ENCODE measurements at regions not wholly inside any gene's neighbourhood (a gene's known extent, or its start where the extent isn't known, plus 50 kb on each side); places are given as distances from the start of the nearest gene placed in this dataset.

DNA sequence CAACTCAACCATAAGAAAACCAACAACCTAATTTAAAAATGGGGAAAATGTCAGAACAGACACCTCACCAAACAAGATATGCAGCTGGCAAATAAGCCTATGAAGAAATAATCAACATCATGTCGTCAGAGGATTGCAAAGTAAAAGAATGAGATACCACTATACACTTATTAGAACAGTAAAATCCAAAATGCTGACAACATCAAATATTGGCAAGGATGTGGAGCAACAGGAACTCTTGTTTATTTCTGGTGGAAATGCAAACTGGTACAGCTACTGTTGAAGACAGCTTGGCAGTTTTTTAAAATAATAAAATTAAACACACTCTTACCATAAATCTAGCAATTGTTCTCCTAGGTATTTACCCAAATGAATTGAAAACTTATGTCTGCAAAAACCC is 140.7 kb upstream of the B3GAT1 start:
- in situ Hi-C loops (cut with HindIII; ENCODE audit: low pct_unique_long_range_greater_than_20kb, low sequenced_read_pairs): no loop called here
- intact Hi-C loops (cut with micrococcal nuclease; ENCODE audit: unreplicated experiment): no loop called here
- TF ChIP-seq, protein P1, sequence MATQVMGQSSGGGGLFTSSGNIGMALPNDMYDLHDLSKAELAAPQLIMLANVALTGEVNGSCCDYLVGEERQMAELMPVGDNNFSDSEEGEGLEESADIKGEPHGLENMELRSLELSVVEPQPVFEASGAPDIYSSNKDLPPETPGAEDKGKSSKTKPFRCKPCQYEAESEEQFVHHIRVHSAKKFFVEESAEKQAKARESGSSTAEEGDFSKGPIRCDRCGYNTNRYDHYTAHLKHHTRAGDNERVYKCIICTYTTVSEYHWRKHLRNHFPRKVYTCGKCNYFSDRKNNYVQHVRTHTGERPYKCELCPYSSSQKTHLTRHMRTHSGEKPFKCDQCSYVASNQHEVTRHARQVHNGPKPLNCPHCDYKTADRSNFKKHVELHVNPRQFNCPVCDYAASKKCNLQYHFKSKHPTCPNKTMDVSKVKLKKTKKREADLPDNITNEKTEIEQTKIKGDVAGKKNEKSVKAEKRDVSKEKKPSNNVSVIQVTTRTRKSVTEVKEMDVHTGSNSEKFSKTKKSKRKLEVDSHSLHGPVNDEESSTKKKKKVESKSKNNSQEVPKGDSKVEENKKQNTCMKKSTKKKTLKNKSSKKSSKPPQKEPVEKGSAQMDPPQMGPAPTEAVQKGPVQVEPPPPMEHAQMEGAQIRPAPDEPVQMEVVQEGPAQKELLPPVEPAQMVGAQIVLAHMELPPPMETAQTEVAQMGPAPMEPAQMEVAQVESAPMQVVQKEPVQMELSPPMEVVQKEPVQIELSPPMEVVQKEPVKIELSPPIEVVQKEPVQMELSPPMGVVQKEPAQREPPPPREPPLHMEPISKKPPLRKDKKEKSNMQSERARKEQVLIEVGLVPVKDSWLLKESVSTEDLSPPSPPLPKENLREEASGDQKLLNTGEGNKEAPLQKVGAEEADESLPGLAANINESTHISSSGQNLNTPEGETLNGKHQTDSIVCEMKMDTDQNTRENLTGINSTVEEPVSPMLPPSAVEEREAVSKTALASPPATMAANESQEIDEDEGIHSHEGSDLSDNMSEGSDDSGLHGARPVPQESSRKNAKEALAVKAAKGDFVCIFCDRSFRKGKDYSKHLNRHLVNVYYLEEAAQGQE (IDR thresholded peaks at IDR 0.05; ENCODE audit: insufficient read depth in 1 of 2, low read depth in 2 of 2, low read length in 1 of 2): no peak
- TF ChIP-seq SIN3A (IDR thresholded peaks at IDR 0.05; ENCODE audit: borderline replicate concordance, insufficient read depth, low read depth, low read length): no peak
- no peak for TF ChIP-seq POLR2AphosphoS5 (IDR thresholded peaks at IDR 0.05; ENCODE audit: low read depth, low read length)
- no peak for TF ChIP-seq CTCF (IDR thresholded peaks at IDR 0.05)
- no peak for TF ChIP-seq TCF7L2 (IDR thresholded peaks at IDR 0.05; ENCODE audit: low read depth, low read length)
- POLR2A ChIA-PET: no interaction called here
- Histone ChIP-seq H3K9me3 (ENCODE audit: control insufficient read depth, insufficient read depth, low read depth, low read length) (no peaks in the 10 kb centered on the region), H3K27me3 (ENCODE audit: control insufficient read depth, insufficient read depth, low read length) (peaks cover 9% of the 10 kb centered on the region), H3K4me1 (ENCODE audit: control insufficient read depth, insufficient read depth, low read length) (no peaks in the 10 kb centered on the region), H3K36me3 (ENCODE audit: control insufficient read depth, insufficient read depth, low read length) (no peaks in the 10 kb centered on the region), H3K27ac (ENCODE audit: low read length) (no peak overlapping the region), H3K4me3 (ENCODE audit: low read depth in 2 of 2, low read length in 2 of 2) (no peak overlapping the region)
- no TSS peak for BruUV-seq (replicated peaks)
- CTCF ChIA-PET: no interaction called here
- no peak for ATAC-seq
- DNase-seq (ENCODE audit: low read depth, low spot score): no peak

DNA sequence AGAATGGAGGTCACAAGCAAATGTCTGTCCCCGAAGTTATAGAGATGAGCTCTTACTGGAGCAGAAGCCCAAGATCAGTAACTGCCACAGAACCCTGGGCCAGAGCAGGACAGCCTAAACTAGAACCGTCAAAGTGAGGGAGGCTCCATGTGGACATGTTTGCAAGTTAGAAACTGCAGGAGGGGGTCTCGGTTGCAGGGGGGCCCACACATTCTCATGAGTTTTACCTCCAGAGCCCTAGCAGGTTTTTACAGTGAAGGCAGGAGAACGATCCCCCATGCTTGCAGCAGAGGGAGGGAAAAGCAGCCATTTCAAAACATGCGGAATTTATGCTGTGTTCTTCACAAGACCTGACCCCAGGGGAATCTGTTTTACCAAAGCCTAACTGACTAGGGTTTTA is 133.5 kb upstream of the B3GAT1 start:
- Histone ChIP-seq H3K4me1 (ENCODE audit: control insufficient read depth, insufficient read depth, low read length) (no peaks in the 10 kb centered on the region), H3K27ac (ENCODE audit: low read length) (no peak overlapping the region), H3K27me3 (ENCODE audit: control insufficient read depth, insufficient read depth, low read length) (no peaks in the 10 kb centered on the region), H3K4me3 (ENCODE audit: low read depth in 2 of 2, low read length in 2 of 2) (no peak overlapping the region), H3K9me3 (ENCODE audit: control insufficient read depth, insufficient read depth, low read depth, low read length) (no peaks in the 10 kb centered on the region), H3K36me3 (ENCODE audit: control insufficient read depth, insufficient read depth, low read length) (no peaks in the 10 kb centered on the region)
- DNase-seq (ENCODE audit: low read depth, low spot score) (no peak), ATAC-seq (no peak)
- in situ Hi-C loops (cut with HindIII; ENCODE audit: low pct_unique_long_range_greater_than_20kb, low sequenced_read_pairs): no loop called here
- intact Hi-C loops (cut with micrococcal nuclease; ENCODE audit: unreplicated experiment): no loop called here
- POLR2A ChIA-PET: no interaction called here
- TF ChIP-seq POLR2AphosphoS5 (IDR thresholded peaks at IDR 0.05; ENCODE audit: low read depth, low read length) (no peak), SIN3A (IDR thresholded peaks at IDR 0.05; ENCODE audit: borderline replicate concordance, insufficient read depth, low read depth, low read length) (no peak), CTCF (IDR thresholded peaks at IDR 0.05) (no peak), TCF7L2 (IDR thresholded peaks at IDR 0.05; ENCODE audit: low read depth, low read length) (no peak)
- TF ChIP-seq, protein P1 (IDR thresholded peaks at IDR 0.05; ENCODE audit: insufficient read depth in 1 of 2, low read depth in 2 of 2, low read length in 1 of 2): no peak
- CTCF ChIA-PET: no interaction called here
- no TSS peak for BruUV-seq (replicated peaks)

Measured in Panc1 (cell line).